ENCODE measurements at regions not wholly inside any gene's neighbourhood (a gene's known extent, or its start where the extent isn't known, plus 50 kb on each side); places are given as distances from the start of the nearest gene placed in this dataset.

GRCh38 chr10:25849268-25849667 lies 84.8 kb upstream of the MYO3A start:
- Histone ChIP-seq H4K20me1 (replicated peaks in 1 of 2; ENCODE audit: control insufficient read depth in 1 of 2, insufficient read depth in 2 of 2, low read length in 2 of 2) (no peaks in the 10 kb centered on the region), H2AFZ (ENCODE audit: low read length) (no peak overlapping the region), H3K23ac (ENCODE audit: insufficient read length) (no peak overlapping the region), H3K79me2 (ENCODE audit: control insufficient read depth in 1 of 2, insufficient read depth in 2 of 2, low read length in 2 of 2) (no peaks in the 10 kb centered on the region), H4K8ac (ENCODE audit: extremely low read depth, insufficient read depth, low read length) (no peak overlapping the region), H3K4me2 (ENCODE audit: insufficient read depth in 1 of 2, low read depth in 2 of 2, low read length in 2 of 2) (no peak overlapping the region), H3K23me2 (ENCODE audit: low read depth, low read length) (no peaks in the 10 kb centered on the region; the same call in 1 of the 2 replicates), H3K27ac (ENCODE audit: low read depth, low read length) (no peak overlapping the region), H2BK12ac (ENCODE audit: low read depth, low read length) (no peak overlapping the region), H3K9ac (replicated peaks in 1 of 4; ENCODE audit: extremely low read depth in 1 of 4, low read depth in 3 of 4, low read length in 3 of 4) (no peak overlapping the region), H3K27me3 (replicated peaks in 1 of 4; ENCODE audit: control insufficient read depth in 3 of 4, extremely low read depth in 1 of 4, insufficient read depth in 3 of 4, low read length in 3 of 4) (no peaks in the 10 kb centered on the region; a peak in 1 of 7 replicates), H3K4ac (replicated peaks; ENCODE audit: insufficient read length, low read depth, low read length) (no peak overlapping the region), H3K36me3 (ENCODE audit: control insufficient read depth in 2 of 4, insufficient read depth in 4 of 4, low read length in 3 of 4) (no peaks in the 10 kb centered on the region), H3K18ac (ENCODE audit: extremely low read depth, low read length) (no peak overlapping the region), H3K9me3 (ENCODE audit: insufficient read depth in 2 of 2, low read depth in 1 of 2, low read length in 1 of 2) (no peaks in the 10 kb centered on the region), H2BK5ac (ENCODE audit: low read depth, low read length) (no peak overlapping the region), H3K79me1 (ENCODE audit: low read depth, low read length) (no peaks in the 10 kb centered on the region), H3K14ac (ENCODE audit: insufficient read length) (no peak overlapping the region), H2BK20ac (ENCODE audit: low read length) (no peak overlapping the region), H4K5ac (ENCODE audit: insufficient read length, low read depth, low read length) (no peak overlapping the region), H4K91ac (replicated peaks; ENCODE audit: insufficient read length, low read length) (no peak overlapping the region), H3K56ac (replicated peaks; ENCODE audit: insufficient read length, low read depth, low read length) (no peak overlapping the region), H2BK120ac (replicated peaks; ENCODE audit: low read depth, low read length) (no peak overlapping the region), H3K4me1 (replicated peaks in 1 of 4; ENCODE audit: control insufficient read depth in 3 of 4, insufficient read depth in 4 of 4, low read length in 3 of 4) (peaks cover 0 to 12% (median 8%) of the 10 kb centered on the region in 4 experiments; a peak in 4 of 7 replicates), H3K4me3 (ENCODE audit: extremely low read depth in 1 of 4, insufficient read depth in 2 of 4, low read depth in 3 of 4, low read length in 4 of 4) (no peak overlapping the region), H2AK5ac (ENCODE audit: low read depth, low read length) (no peak overlapping the region), H2BK15ac (ENCODE audit: low read length) (no peak overlapping the region)
- ChIA-PET POLR2A (ENCODE audit: partially characterized antibody) (no interaction called here), CTCF (ENCODE audit: partially characterized antibody) (no interaction called here)
- TF ChIP-seq HDAC6 (IDR thresholded peaks at IDR 0.05; ENCODE audit: low read depth, low read length), result no peak
- TF ChIP-seq SIN3A (conservative IDR thresholded peaks at IDR 0.05 in 1 of 2, IDR thresholded peaks at IDR 0.05 in 1 of 2; ENCODE audit: low read depth in 1 of 2, low read length in 2 of 2), result no peak
- TF ChIP-seq POU5F1 (IDR thresholded peaks at IDR 0.05; ENCODE audit: low read depth, low read length), result no peak
- DNase-seq (ENCODE audit: low read depth in 1 of 2, low spot score in 2 of 2) (no peak), FAIRE-seq (no peak)
- 100% methylated on average over 3 of the region's 3 CpGs; no CpG with 5 or more reads in 1 of the 2 experiments for WGBS, 2 experiments (ENCODE audit: extremely low coverage in 1 of 2, insufficient coverage in 1 of 2, insufficient read length in 1 of 2, insufficient replicate concordance in 2 of 2, low coverage in 1 of 2, low lambda C conversion rate in 2 of 2, missing lambda C conversion rate in 1 of 2)
